H9 (cell line): ENCODE measurements at regions not wholly inside any gene's neighbourhood (a gene's known extent, or its start where the extent isn't known, plus 50 kb on each side); places are given as distances from the start of the nearest gene placed in this dataset.

ENCODE experiments used
- DNase-seq: peaks from one replicate; pipeline ENCODE4 v3.0.0-alpha.2; 2017
- H2AFZ ChIP-seq: one replicate; pipeline ENCODE4 v1.6.1; 2013; ENCODE audit warnings: mild to moderate bottlenecking, low read length, control low read depth, moderate library complexity
- H2AK5ac ChIP-seq: 2 replicates; pipeline ENCODE4 v1.6.1; 2013; ENCODE audit warnings: low read length, control low read depth, mixed read lengths; ENCODE audit not compliant: insufficient read length
- H2BK120ac ChIP-seq: one replicate; pipeline ENCODE4 v1.6.1; 2013; ENCODE audit warnings: low read depth, mild to moderate bottlenecking, low read length, control low read depth, inconsistent platforms; ENCODE audit not compliant: poor library complexity, severe bottlenecking
- H2BK12ac ChIP-seq: 2 replicates; pipeline ENCODE4 v1.6.1; 2013; ENCODE audit warnings: low read length, control low read depth, mixed read lengths, low read depth; ENCODE audit not compliant: insufficient read length
- H2BK15ac ChIP-seq: 2 replicates; pipeline ENCODE4 v1.6.1; 2013; ENCODE audit warnings: low read depth, low read length, control low read depth
- H2BK20ac ChIP-seq: one replicate; pipeline ENCODE4 v1.6.1; 2013; ENCODE audit warnings: low read depth, mild to moderate bottlenecking, low read length, control low read depth, inconsistent platforms; ENCODE audit not compliant: poor library complexity, severe bottlenecking
- H2BK5ac ChIP-seq: 2 replicates; pipeline ENCODE4 v1.6.1; 2013; ENCODE audit warnings: low read length, control low read depth, mixed read lengths; ENCODE audit not compliant: insufficient read length
- H3K14ac ChIP-seq: 2 replicates; pipeline ENCODE4 v1.6.1; 2013; ENCODE audit warnings: low read length, control low read depth; ENCODE audit not compliant: insufficient read depth
- H3K18ac ChIP-seq: 2 replicates; pipeline ENCODE4 v1.6.1; 2013; ENCODE audit warnings: low read depth, mild to moderate bottlenecking, mixed read lengths, low read length, control low read depth; ENCODE audit not compliant: insufficient read length
- H3K23ac ChIP-seq: 2 replicates; pipeline ENCODE4 v1.6.1; 2013; ENCODE audit warnings: low read length, control low read depth, mixed read lengths, low read depth; ENCODE audit not compliant: insufficient read length
- H3K23me2 ChIP-seq: 2 replicates; pipeline ENCODE4 v1.6.1; 2013; ENCODE audit warnings: low read depth, mild to moderate bottlenecking, mixed read lengths, low read length, control low read depth; ENCODE audit not compliant: insufficient read length, poor library complexity, severe bottlenecking
- H3K27ac ChIP-seq: 2 replicates; pipeline ENCODE4 v1.5.1; 2013; ENCODE audit warnings: low read length, control low read depth, mixed read lengths, low read depth; ENCODE audit not compliant: insufficient read length
- H3K27me3 ChIP-seq: 2 replicates; pipeline ENCODE4 v1.6.1; 2013; ENCODE audit warnings: low read length, control low read depth, inconsistent platforms; ENCODE audit not compliant: insufficient read depth
- H3K4ac ChIP-seq: 2 replicates; pipeline ENCODE4 v1.6.1; 2013; ENCODE audit warnings: low read depth, mild to moderate bottlenecking, control low read depth, inconsistent platforms, low read length, moderate library complexity
- H3K4me1 ChIP-seq: 2 replicates; pipeline ENCODE4 v1.6.1; 2013; ENCODE audit warnings: low read length, control low read depth, inconsistent platforms; ENCODE audit not compliant: insufficient read depth
- H3K4me2 ChIP-seq: 2 replicates; pipeline ENCODE4 v1.6.1; 2013; ENCODE audit warnings: low read length, control low read depth, mixed read lengths; ENCODE audit not compliant: insufficient read length, insufficient read depth
- H3K56ac ChIP-seq: 2 replicates; pipeline ENCODE4 v1.6.1; 2013; ENCODE audit warnings: low read depth, mild to moderate bottlenecking, mixed read lengths, low read length, control low read depth; ENCODE audit not compliant: insufficient read length
- H3K79me1 ChIP-seq: 2 replicates; pipeline ENCODE4 v1.6.1; 2013; ENCODE audit warnings: low read depth, mild to moderate bottlenecking, moderate library complexity, low read length, control low read depth, inconsistent platforms; ENCODE audit not compliant: insufficient read depth, poor library complexity, severe bottlenecking
- H3K79me2 ChIP-seq: 2 replicates; pipeline ENCODE4 v1.6.1; 2013; ENCODE audit warnings: low read length, control low read depth, inconsistent platforms; ENCODE audit not compliant: insufficient read depth
- H3K9ac ChIP-seq: 2 replicates; pipeline ENCODE4 v1.6.1; 2013; ENCODE audit warnings: low read length, control low read depth, mixed read lengths; ENCODE audit not compliant: insufficient read length; ENCODE audit errors: extremely low read depth
- H3K9me3 ChIP-seq: one replicate; pipeline ENCODE4 v1.6.1; 2013; ENCODE audit warnings: low read depth, low read length, inconsistent platforms; ENCODE audit not compliant: control insufficient read depth
- H3T11ph ChIP-seq: one replicate; pipeline ENCODE4 v1.6.1; 2013; ENCODE audit warnings: mild to moderate bottlenecking, low read length, control low read depth, inconsistent platforms
- H4K20me1 ChIP-seq: one replicate; pipeline ENCODE4 v1.6.1; 2013; ENCODE audit not compliant: control insufficient read depth, insufficient read length, insufficient read depth
- H4K5ac ChIP-seq: 2 replicates; pipeline ENCODE4 v1.6.1; 2013; ENCODE audit warnings: low read depth, mild to moderate bottlenecking, mixed read lengths, low read length, control low read depth; ENCODE audit not compliant: insufficient read length
- H4K8ac ChIP-seq: replicated peaks from 2 replicates; pipeline ENCODE4 v1.6.1; 2013; ENCODE audit warnings: low read length, control low read depth, mixed read lengths, low read depth; ENCODE audit not compliant: insufficient read length
- H4K91ac ChIP-seq: 2 replicates; pipeline ENCODE4 v1.6.1; 2013; ENCODE audit warnings: low read depth, mild to moderate bottlenecking, moderate library complexity, mixed read lengths, low read length, control low read depth; ENCODE audit not compliant: insufficient read length
- H3K27ac Mint-ChIP-seq, 3 experiments: 2 replicates in 2 of 3; 3 replicates in 1 of 3; pipeline ENCODE4 v1.8.0; 2020 to 2021; ENCODE audit warnings: mixed read lengths in 3 of 3, mild to moderate bottlenecking in 1 of 3, moderate library complexity in 1 of 3
- H3K27me3 Mint-ChIP-seq: 2 replicates; pipeline ENCODE4 v1.8.0; 2021; ENCODE audit warnings: low read depth, mild to moderate bottlenecking, moderate library complexity, mixed read lengths
- H3K36me3 Mint-ChIP-seq, 3 experiments: 2 replicates in 2 of 3; 3 replicates in 1 of 3; pipeline ENCODE4 v1.8.0; 2020 to 2021; ENCODE audit warnings: low read depth in 3 of 3, mixed read lengths in 3 of 3; ENCODE audit not compliant: insufficient read depth in 1 of 3
- H3K4me1 Mint-ChIP-seq, 2 experiments: 2 replicates each; pipeline ENCODE4 v1.8.0; 2020; ENCODE audit warnings: mixed read lengths in 2 of 2
- H3K4me3 Mint-ChIP-seq, 2 experiments: 2 replicates in 1 of 2; 3 replicates in 1 of 2; pipeline ENCODE4 v1.8.0; 2020 to 2021; ENCODE audit warnings: mild to moderate bottlenecking in 2 of 2, mixed read lengths in 2 of 2, moderate library complexity in 1 of 2
- H3K9me3 Mint-ChIP-seq, 2 experiments: 2 replicates in 1 of 2; 3 replicates in 1 of 2; pipeline ENCODE4 v1.8.0; 2020; ENCODE audit warnings: mild to moderate bottlenecking in 2 of 2, mixed read lengths in 2 of 2, moderate library complexity in 1 of 2
- WGBS: extraction: QIAGEN DNeasy Blood & Tissue Kit; methylation state at CpG from one replicate; pipeline ENCODE4 v1.1.7; 2013; ENCODE audit warnings: missing lambda C conversion rate, low lambda C conversion rate, mixed read lengths; ENCODE audit not compliant: insufficient read length; ENCODE audit errors: extremely low coverage; 5-methylcytosine and 5-hydroxymethylcytosine counted together
- TF ChIP-seq, protein P1 (sequence below): fragments of 200-600 bp; sonication (generic); conservative IDR thresholded peaks from 3 replicates; pipeline ENCODE4 v1.8.0; 2021; ENCODE audit warnings: antibody characterized with exemption, mild to moderate bottlenecking

DNA sequence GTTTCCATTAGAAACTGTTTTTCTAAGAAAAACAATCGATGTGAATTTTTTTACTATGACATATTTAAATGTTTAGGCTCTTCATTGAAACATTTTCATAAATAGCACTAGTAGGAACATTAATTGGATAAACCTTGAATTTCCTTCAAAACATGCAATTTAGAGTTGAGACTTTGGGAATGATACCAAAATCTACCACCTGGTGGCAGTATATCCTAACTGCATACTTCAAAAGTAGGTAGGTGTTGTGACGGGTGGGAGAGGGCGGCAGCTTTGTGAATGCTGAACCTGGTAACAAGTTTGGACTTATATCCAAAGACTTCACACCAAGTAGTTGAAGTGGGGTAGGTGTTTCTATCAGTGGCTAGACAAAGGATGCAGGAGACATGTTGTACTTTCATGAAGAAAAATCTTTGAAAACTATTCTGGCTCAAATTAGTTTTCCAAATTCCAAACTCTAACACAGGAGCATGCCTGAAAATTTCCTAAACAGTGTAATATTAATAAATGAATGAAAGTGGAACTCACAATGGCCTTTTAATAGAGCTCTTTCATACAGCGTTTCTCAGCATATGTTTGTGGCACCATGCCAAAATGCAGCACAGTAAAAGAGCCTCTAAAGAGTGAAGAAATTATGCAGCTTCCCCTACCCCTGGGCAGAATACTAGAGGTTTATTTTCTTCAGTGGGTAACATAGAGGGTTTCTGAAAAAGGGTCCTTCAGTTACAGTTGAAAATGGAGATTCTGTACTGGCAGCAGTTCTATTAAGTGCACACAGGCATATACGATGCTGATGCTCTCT, 201.0 kb upstream of the TPK1 start:
- H3K4me1 Mint-ChIP-seq, result peaks cover 2% of the 10 kb centered on the region in 2 experiments; a peak in 3 of 4 replicates

More for the DNA sequence above, 201.0 kb upstream of the TPK1 start:
- Histone ChIP-seq H4K8ac (no peak overlapping the region), H4K20me1 (no peaks in the 10 kb centered on the region), H3K4me2 (no peak overlapping the region), H3K79me1 (no peaks in the 10 kb centered on the region), H3K56ac (no peak overlapping the region), H3K4me1 (no peaks in the 10 kb centered on the region), H3K79me2 (no peaks in the 10 kb centered on the region), H2BK20ac (no peak overlapping the region), H3K9me3 (peaks cover 9% of the 10 kb centered on the region), H3K18ac (no peak overlapping the region), H2AFZ (peak overlapping the region; percentile 62), H3K14ac (no peak overlapping the region), H3K9ac (no peak overlapping the region), H3T11ph (no peak overlapping the region), H3K27me3 (no peaks in the 10 kb centered on the region), H2BK5ac (no peak overlapping the region), H3K23ac (no peak overlapping the region), H3K27ac (no peak overlapping the region), H2BK120ac (no peak overlapping the region), H4K91ac (no peak overlapping the region), H4K5ac (no peak overlapping the region), H3K4ac (no peak overlapping the region), H2AK5ac (no peak overlapping the region), H2BK12ac (no peak overlapping the region), H2BK15ac (no peak overlapping the region), H3K23me2 (no peaks in the 10 kb centered on the region)
- Mint-ChIP-seq H3K27ac (no peak overlapping the region), H3K27me3 (no peaks in the 10 kb centered on the region), H3K4me3 (no peak overlapping the region), H3K36me3 (peaks cover 6 to 14% (median 7%) of the 10 kb centered on the region in 3 experiments; a peak in 5 of 7 replicates), H3K9me3 (peaks cover 14 to 17% of the 10 kb centered on the region in 2 experiments)
- no CpG with 5 or more reads among the region's 5 CpGs for WGBS
- TF ChIP-seq, protein P1, sequence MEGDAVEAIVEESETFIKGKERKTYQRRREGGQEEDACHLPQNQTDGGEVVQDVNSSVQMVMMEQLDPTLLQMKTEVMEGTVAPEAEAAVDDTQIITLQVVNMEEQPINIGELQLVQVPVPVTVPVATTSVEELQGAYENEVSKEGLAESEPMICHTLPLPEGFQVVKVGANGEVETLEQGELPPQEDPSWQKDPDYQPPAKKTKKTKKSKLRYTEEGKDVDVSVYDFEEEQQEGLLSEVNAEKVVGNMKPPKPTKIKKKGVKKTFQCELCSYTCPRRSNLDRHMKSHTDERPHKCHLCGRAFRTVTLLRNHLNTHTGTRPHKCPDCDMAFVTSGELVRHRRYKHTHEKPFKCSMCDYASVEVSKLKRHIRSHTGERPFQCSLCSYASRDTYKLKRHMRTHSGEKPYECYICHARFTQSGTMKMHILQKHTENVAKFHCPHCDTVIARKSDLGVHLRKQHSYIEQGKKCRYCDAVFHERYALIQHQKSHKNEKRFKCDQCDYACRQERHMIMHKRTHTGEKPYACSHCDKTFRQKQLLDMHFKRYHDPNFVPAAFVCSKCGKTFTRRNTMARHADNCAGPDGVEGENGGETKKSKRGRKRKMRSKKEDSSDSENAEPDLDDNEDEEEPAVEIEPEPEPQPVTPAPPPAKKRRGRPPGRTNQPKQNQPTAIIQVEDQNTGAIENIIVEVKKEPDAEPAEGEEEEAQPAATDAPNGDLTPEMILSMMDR, result peak; percentile 85
- peak; percentile 45 for DNase-seq
